Fibroblast of skin of scalp (primary cell): ENCODE measurements at regions not wholly inside any gene's neighbourhood (a gene's known extent, or its start where the extent isn't known, plus 50 kb on each side); places are given as distances from the start of the nearest gene placed in this dataset.
"Not testable (repeated sequence)": the region's sequence is repeated elsewhere in the genome, so short reads cannot be mapped to it uniquely, and the experiment has no call there.

ENCODE experiments used
- DNase-seq: peaks from one replicate; pipeline ENCODE4 v3.0.0-alpha.2; 2013

- peak; percentile 36 for DNase-seq
Observed at GRCh38 chr3:28575746-28576613, 227.4 kb upstream of the AZI2 start.

GRCh38 chr3:28576614-28577200 is 228.1 kb upstream of the AZI2 start:
- no peak for DNase-seq

GRCh38 chr3:28577941-28578500 is 229.4 kb upstream of the AZI2 start:
- no peak for DNase-seq

- no peak for DNase-seq
Observed at GRCh38 chr3:28586325-28586724, 237.7 kb upstream of the AZI2 start.

- DNase-seq = no peak
Observed at GRCh38 chr3:28587723-28588122, 239.1 kb upstream of the AZI2 start.

GRCh38 chr3:28590216-28590615 is 241.6 kb upstream of the AZI2 start:
- peak; percentile 1 for DNase-seq

- peak; percentile 2 for DNase-seq
Observed at GRCh38 chr3:28590860-28591259, 242.2 kb upstream of the AZI2 start.

- no peak for DNase-seq
Observed at GRCh38 chr3:28595372-28595771, 246.7 kb upstream of the AZI2 start.

- no peak for DNase-seq
Observed at GRCh38 chr3:28597452-28597851, 248.8 kb upstream of the AZI2 start.

- DNase-seq = no peak
Observed at GRCh38 chr3:28598165-28598564, 249.5 kb upstream of the AZI2 start.

- no peak for DNase-seq
Observed at GRCh38 chr3:28601291-28601690, 252.7 kb upstream of the AZI2 start.

GRCh38 chr3:28606283-28606682 is 257.7 kb upstream of the AZI2 start:
- no peak for DNase-seq

- no peak for DNase-seq
Observed at GRCh38 chr3:28612232-28612631, 263.6 kb upstream of the AZI2 start.

GRCh38 chr3:28613511-28614106 is 265.0 kb upstream of the AZI2 start:
- no peak for DNase-seq

- no peak for DNase-seq
Observed at GRCh38 chr3:28615071-28615470, 266.4 kb upstream of the AZI2 start.

- no peak for DNase-seq
Observed at GRCh38 chr3:28615971-28616370, 267.3 kb upstream of the AZI2 start.

GRCh38 chr3:28617821-28618220 is 269.2 kb upstream of the AZI2 start:
- no peak for DNase-seq

GRCh38 chr3:28623106-28623505 is 274.5 kb upstream of the AZI2 start:
- DNase-seq = no peak

- DNase-seq = no peak
Observed at GRCh38 chr3:28624084-28624483, 275.5 kb upstream of the AZI2 start.

GRCh38 chr3:28627843-28628242 is 279.2 kb upstream of the AZI2 start:
- not testable (repeated sequence) for DNase-seq

- DNase-seq = no peak
Observed at GRCh38 chr3:28634019-28634418, 285.4 kb upstream of the AZI2 start.

GRCh38 chr3:28637742-28638141 is 289.1 kb upstream of the AZI2 start:
- DNase-seq = no peak

GRCh38 chr3:28645149-28645548 is 296.5 kb upstream of the AZI2 start:
- no peak for DNase-seq

- no peak for DNase-seq
Observed at GRCh38 chr3:28646435-28646834, 297.8 kb upstream of the AZI2 start.
